Stomach (tissue), 8 donors: ENCODE measurements at regions not wholly inside any gene's neighbourhood (a gene's known extent, or its start where the extent isn't known, plus 50 kb on each side); places are given as distances from the start of the nearest gene placed in this dataset.

ENCODE experiments used
- DNase-seq, 2 donors: peaks; one replicate each; pipeline versions ENCODE4 v3.0.0 to v3.0.0-alpha.2; 2013 to 2019
- H3K27ac ChIP-seq, 5 donors: fragments of 200-600 bp in 4 of 5; sonication (generic) in 4 of 5; one replicate each; pipeline ENCODE4 v1.5.1; 2013 to 2019; ENCODE audit warnings: mild to moderate bottlenecking in 1 of 5, moderate library complexity in 1 of 5
- H3K27me3 ChIP-seq, 3 donors: fragments of 200-600 bp; sonication (generic); one replicate each; pipeline ENCODE4 v1.5.1; 2017 to 2019; ENCODE audit warnings: mixed run types in 1 of 3
- H3K36me3 ChIP-seq, 4 donors: fragments of 200-600 bp; sonication (generic); 1 replicate in 3 of 4; 2 replicates in 1 of 4; pipeline ENCODE4 v1.5.1; 2016 to 2019
- H3K4me1 ChIP-seq, 4 donors: fragments of 200-600 bp; sonication (generic); one replicate each; pipeline ENCODE4 v1.5.1; 2016 to 2019
- H3K4me3 ChIP-seq, 4 donors: fragments of 200-600 bp; sonication (generic) in 3 of 4; one replicate each; pipeline ENCODE4 v1.5.1; 2016 to 2019; ENCODE audit warnings: mild to moderate bottlenecking in 1 of 4
- H3K9me3 ChIP-seq, 4 donors: fragments of 200-600 bp; sonication (generic); one replicate each; pipeline ENCODE4 v1.5.1; 2016 to 2019
- EP300 ChIP-seq: sonication (generic); formaldehyde crosslinking; IDR thresholded peaks from one replicate; pipeline ENCODE4 v1.6.1; 2017; ENCODE audit warnings: antibody characterized with exemption
- POLR2A ChIP-seq, 4 donors: fragments of 450-650 bp; IDR thresholded peaks; one replicate each; pipeline ENCODE4 v1.6.1; 2016; ENCODE audit warnings: antibody characterized with exemption in 4 of 4, control low read depth in 2 of 4, mild to moderate bottlenecking in 1 of 4, moderate library complexity in 1 of 4
- POLR2AphosphoS5 ChIP-seq, 3 donors: sonication (generic); formaldehyde crosslinking; IDR thresholded peaks; one replicate each; pipeline ENCODE4 v1.6.1; 2016; ENCODE audit warnings: antibody characterized with exemption in 3 of 3
- WGBS, 5 donors: extraction: QIAGEN DNeasy Blood & Tissue Kit in 3 of 5; methylation state at CpG; one replicate each; pipeline versions ENCODE4 v1.1.5 to v1.1.7; 2013 to 2018; 5-methylcytosine and 5-hydroxymethylcytosine counted together
- intact Hi-C: fragments of 100-400 bp; cut with DNase I; formaldehyde crosslinking; loops from one replicate; pipeline ENCODE4 v1.15.1; 2023; ENCODE audit warnings: low total_unique reads
- TF ChIP-seq, protein P1 (sequence below), 7 experiments: fragments of 450-650 bp in 4 of 7; fragments of 200-600 bp in 3 of 7; sonication (generic) in 3 of 7; IDR thresholded peaks; one replicate each; pipeline ENCODE4 v1.5.1; 2016 to 2019; ENCODE audit warnings: antibody characterized with exemption in 7 of 7, control low read depth in 2 of 7, mild to moderate bottlenecking in 1 of 7
- donor health status: healthy with polysubstance abuse.
- donor health status: Bipolar disorder and iron deficiency.
- donor health status: healthy.

DNA sequence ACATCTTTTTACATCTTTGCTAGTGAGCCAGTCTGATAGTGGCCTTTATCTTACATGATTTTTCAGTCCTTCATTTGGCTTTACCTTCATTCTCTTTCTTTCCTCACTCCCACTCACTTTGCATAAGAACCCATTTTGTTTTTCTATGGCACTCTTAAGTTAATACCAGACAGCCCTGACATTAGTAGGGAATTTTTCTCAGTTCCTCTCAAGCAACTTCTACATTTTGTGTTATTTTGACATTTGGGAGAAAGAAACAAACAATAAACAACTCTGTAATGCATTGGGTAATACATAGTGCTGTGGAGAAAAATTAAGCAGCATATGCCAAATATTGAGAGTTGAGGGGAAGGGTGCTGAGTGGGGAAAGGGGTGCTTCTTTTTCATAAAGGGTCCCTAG lies 524.1 kb upstream of the JAG1 start:
- H3K36me3 ChIP-seq, result no peaks in the 10 kb centered on the region
- no peaks in the 10 kb centered on the region for H3K9me3 ChIP-seq
- no peaks in the 10 kb centered on the region for H3K27me3 ChIP-seq
- DNase-seq, result no peak
- H3K27ac ChIP-seq, result no peak overlapping the region
- H3K4me1 ChIP-seq, result no peaks in the 10 kb centered on the region
- no peak overlapping the region for H3K4me3 ChIP-seq
- TF ChIP-seq POLR2AphosphoS5 (IDR thresholded peaks at IDR 0.05), result no peak
- no peak for TF ChIP-seq POLR2A (IDR thresholded peaks at IDR 0.05)
- TF ChIP-seq, protein P1, sequence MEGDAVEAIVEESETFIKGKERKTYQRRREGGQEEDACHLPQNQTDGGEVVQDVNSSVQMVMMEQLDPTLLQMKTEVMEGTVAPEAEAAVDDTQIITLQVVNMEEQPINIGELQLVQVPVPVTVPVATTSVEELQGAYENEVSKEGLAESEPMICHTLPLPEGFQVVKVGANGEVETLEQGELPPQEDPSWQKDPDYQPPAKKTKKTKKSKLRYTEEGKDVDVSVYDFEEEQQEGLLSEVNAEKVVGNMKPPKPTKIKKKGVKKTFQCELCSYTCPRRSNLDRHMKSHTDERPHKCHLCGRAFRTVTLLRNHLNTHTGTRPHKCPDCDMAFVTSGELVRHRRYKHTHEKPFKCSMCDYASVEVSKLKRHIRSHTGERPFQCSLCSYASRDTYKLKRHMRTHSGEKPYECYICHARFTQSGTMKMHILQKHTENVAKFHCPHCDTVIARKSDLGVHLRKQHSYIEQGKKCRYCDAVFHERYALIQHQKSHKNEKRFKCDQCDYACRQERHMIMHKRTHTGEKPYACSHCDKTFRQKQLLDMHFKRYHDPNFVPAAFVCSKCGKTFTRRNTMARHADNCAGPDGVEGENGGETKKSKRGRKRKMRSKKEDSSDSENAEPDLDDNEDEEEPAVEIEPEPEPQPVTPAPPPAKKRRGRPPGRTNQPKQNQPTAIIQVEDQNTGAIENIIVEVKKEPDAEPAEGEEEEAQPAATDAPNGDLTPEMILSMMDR (IDR thresholded peaks at IDR 0.05), result no peak
- TF ChIP-seq EP300, result no peak
- intact Hi-C loops, result no loop called here

DNA sequence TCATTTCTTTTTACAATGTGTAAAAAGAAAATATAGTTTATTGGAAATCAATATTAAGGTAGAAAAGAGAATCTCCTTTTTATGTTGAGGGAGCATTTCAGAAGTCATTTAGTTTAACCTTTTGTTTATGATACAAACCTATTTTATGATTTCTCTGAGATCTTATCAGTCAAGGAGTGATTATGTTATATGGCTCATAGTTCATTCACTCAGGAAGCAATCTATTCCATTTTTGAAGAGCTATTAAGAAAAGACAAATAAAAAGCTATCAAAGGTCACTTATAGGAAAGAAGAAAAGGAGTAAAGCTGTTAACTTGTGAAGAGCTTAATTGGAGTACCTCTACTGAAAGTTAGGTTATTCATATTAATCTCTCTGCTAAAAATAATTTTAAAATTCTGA lies 526.6 kb upstream of the JAG1 start:
- Histone ChIP-seq H3K36me3 (no peaks in the 10 kb centered on the region), H3K27me3 (no peaks in the 10 kb centered on the region), H3K27ac (no peak overlapping the region), H3K4me3 (no peak overlapping the region), H3K9me3 (no peaks in the 10 kb centered on the region), H3K4me1 (peaks cover 0 to 6% (median 0%) of the 10 kb centered on the region in 4 donors)
- TF ChIP-seq EP300 (no peak), POLR2A (IDR thresholded peaks at IDR 0.05) (no peak), POLR2AphosphoS5 (IDR thresholded peaks at IDR 0.05) (no peak)
- TF ChIP-seq, protein P1 (IDR thresholded peaks at IDR 0.05), result no peak
- intact Hi-C loops, result no loop called here
- no peak for DNase-seq

DNA sequence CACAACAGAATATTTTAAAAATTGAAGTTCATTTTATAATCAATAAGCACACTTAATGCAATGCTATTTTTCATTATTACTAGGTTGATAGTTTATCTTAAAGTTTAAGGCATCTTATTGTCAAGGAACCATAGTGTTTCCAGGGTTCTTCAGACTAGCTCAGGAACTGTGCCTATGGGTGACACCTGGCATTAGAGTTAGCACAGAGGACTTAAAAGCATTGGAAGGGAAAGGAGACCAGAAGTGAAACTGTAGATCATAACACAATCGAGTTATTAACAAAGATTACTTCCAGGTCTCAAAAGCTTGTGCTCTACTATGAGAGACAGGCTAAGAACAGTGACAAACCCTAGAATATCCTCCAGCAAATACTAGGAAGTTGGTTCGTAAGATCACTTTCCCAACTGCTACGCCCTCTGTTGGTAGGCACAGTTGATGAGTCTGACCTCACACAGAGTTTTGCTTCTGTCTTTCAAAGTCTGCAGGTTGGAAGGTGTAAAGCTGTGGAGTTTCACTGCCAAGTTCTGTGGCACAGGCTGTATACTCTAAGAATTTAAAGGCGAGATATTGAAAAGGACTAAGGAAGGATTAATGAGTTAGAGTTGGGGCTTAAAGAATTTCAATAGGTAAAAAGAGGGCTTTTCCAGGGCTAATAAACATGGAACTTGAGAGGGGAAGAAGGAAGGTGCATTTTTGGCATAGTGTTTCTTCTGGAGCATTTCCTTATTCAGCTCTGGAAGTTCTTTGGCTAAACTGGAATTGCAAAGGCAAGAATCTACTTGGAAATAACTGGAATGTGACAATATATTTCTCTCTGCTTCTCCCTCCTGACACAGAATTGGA lies 531.3 kb upstream of the JAG1 start:
- Histone ChIP-seq H3K9me3 (no peaks in the 10 kb centered on the region), H3K36me3 (no peaks in the 10 kb centered on the region), H3K4me3 (no peak overlapping the region), H3K27ac (peak overlapping the region in 2 of 5 donors; percentile 6 to 43), H3K4me1 (peaks cover 0 to 12% (median 3%) of the 10 kb centered on the region in 4 donors), H3K27me3 (no peaks in the 10 kb centered on the region)
- DNase-seq, result peak; percentile 63 to 88
- TF ChIP-seq, protein P1 (IDR thresholded peaks at IDR 0.05), result peak in 5 of 7 experiments; percentile 65 to 78 (median 71)
- TF ChIP-seq POLR2AphosphoS5 (IDR thresholded peaks at IDR 0.05), result peak in 1 of 3 donors; percentile 71
- no peak for TF ChIP-seq EP300
- TF ChIP-seq POLR2A (IDR thresholded peaks at IDR 0.05), result no peak
- WGBS, 5 donors, result 9 to 22% (median 18%) methylated on average over 4 of the region's 4 CpGs
- intact Hi-C loops, result no loop called here

DNA sequence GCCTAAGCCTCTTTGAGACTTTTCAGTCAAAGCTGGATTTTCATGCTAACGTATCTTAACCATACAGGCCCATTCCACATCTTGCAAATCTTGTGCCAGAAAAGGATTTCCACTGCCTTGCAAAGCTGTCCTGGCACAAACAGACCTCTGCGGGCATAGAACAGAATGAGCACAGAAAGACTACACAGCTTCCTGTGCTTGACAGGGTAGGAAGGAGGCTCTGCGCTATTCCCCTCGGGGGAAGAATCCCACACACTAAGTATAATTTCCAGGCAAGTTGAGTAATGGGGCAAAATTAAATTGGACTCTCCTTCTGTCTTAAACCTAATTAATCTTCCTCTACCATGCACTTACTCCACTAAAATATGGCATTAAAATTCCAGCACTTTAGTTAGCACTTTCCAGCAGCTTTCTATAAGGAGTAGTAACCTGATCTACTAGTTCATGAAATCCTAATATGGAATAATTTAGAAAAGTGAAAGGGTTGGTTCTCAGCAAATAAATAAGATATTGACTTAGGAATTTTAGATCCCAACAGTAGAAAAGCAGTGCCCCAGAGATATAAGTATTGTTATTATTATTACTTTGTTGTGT lies 532.1 kb upstream of the JAG1 start:
- Histone ChIP-seq H3K9me3 (no peaks in the 10 kb centered on the region), H3K4me3 (no peak overlapping the region), H3K36me3 (no peaks in the 10 kb centered on the region), H3K27ac (peak overlapping the region in 1 of 5 donors; percentile 6), H3K27me3 (no peaks in the 10 kb centered on the region), H3K4me1 (peaks cover 0 to 12% (median 3%) of the 10 kb centered on the region in 4 donors)
- DNase-seq, result no peak
- TF ChIP-seq POLR2A (IDR thresholded peaks at IDR 0.05) (no peak), EP300 (no peak)
- TF ChIP-seq, protein P1 (IDR thresholded peaks at IDR 0.05), result no peak
- WGBS, 5 donors, result 62 to 84% (median 65%) methylated on average over 4 of the region's 4 CpGs
- intact Hi-C loops, result no loop called here
